DOHH2 (cell line): ENCODE measurements at regions not wholly inside any gene's neighbourhood (a gene's known extent, or its start where the extent isn't known, plus 50 kb on each side); places are given as distances from the start of the nearest gene placed in this dataset.

Source experiments
- CTCF ChIP-seq: fragments of 200-600 bp; sonication (generic); IDR thresholded peaks from one replicate; pipeline ENCODE4 v1.5.1; 2014; ENCODE audit warnings: antibody characterized with exemption, mild to moderate bottlenecking, low read depth, low read length; ENCODE audit not compliant: poor library complexity, severe bottlenecking
- EZH2phosphoT487 ChIP-seq: fragments of 200-600 bp; sonication (generic); IDR thresholded peaks from 2 replicates; pipeline ENCODE4 v1.6.1; 2017; ENCODE audit warnings: borderline replicate concordance, mild to moderate bottlenecking, antibody characterized with exemption, low read length, moderate library complexity, mixed read lengths

- no peak for TF ChIP-seq CTCF
- TF ChIP-seq EZH2phosphoT487: no peak
Observed at GRCh38 chr7:33792547-33793105, 112.7 kb upstream of the BMPER start.
